RWPE1 (cell line): ENCODE measurements at regions not wholly inside any gene's neighbourhood (a gene's known extent, or its start where the extent isn't known, plus 50 kb on each side); places are given as distances from the start of the nearest gene placed in this dataset.
"Not testable (repeated sequence)": the region's sequence is repeated elsewhere in the genome, so short reads cannot be mapped to it uniquely, and the experiment has no call there.

Source experiments
- CTCF ChIA-PET: fragments of 350-600 bp; sonication (Branson Sonifier 250); formaldehyde crosslinking; extraction: SDS; loops from one replicate; lab custom pipeline; 2021; lab: Yijun Ruan, JAX
- POLR2A ChIA-PET: fragments of 400-600 bp; formaldehyde crosslinking; extraction: SDS; loops from one replicate; lab custom pipeline; 2020; ENCODE audit warnings: antibody characterized with exemption; ENCODE audit not compliant: low non-redundant PET; lab: Yijun Ruan, JAX
- DNase-seq: peaks from one replicate; pipeline ENCODE4 v3.0.0; 2012; ENCODE audit warnings: low spot score
- H3K27ac ChIP-seq: fragments of 450-650 bp; 2 replicates; pipeline ENCODE4 v1.5.1; 2017
- TF ChIP-seq, protein P1 (sequence below): fragments of 450-650 bp; conservative IDR thresholded peaks from 2 replicates; pipeline ENCODE4 v1.5.1; 2017; ENCODE audit warnings: low read depth, mild to moderate bottlenecking

GRCh38 chr20:29427201-29428060, 1830.0 kb upstream of the DEFB115 start:
- no peak for DNase-seq
- ChIA-PET CTCF (interaction anchor here (0.7 kb wide), 1 partner anchor 971 kb away, joined by 3 read pairs; no protein-coding TSS in a partner anchor), POLR2A (no interaction called here)
- H3K27ac ChIP-seq: no peak overlapping the region
- TF ChIP-seq, protein P1, sequence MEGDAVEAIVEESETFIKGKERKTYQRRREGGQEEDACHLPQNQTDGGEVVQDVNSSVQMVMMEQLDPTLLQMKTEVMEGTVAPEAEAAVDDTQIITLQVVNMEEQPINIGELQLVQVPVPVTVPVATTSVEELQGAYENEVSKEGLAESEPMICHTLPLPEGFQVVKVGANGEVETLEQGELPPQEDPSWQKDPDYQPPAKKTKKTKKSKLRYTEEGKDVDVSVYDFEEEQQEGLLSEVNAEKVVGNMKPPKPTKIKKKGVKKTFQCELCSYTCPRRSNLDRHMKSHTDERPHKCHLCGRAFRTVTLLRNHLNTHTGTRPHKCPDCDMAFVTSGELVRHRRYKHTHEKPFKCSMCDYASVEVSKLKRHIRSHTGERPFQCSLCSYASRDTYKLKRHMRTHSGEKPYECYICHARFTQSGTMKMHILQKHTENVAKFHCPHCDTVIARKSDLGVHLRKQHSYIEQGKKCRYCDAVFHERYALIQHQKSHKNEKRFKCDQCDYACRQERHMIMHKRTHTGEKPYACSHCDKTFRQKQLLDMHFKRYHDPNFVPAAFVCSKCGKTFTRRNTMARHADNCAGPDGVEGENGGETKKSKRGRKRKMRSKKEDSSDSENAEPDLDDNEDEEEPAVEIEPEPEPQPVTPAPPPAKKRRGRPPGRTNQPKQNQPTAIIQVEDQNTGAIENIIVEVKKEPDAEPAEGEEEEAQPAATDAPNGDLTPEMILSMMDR: no peak

DNA sequence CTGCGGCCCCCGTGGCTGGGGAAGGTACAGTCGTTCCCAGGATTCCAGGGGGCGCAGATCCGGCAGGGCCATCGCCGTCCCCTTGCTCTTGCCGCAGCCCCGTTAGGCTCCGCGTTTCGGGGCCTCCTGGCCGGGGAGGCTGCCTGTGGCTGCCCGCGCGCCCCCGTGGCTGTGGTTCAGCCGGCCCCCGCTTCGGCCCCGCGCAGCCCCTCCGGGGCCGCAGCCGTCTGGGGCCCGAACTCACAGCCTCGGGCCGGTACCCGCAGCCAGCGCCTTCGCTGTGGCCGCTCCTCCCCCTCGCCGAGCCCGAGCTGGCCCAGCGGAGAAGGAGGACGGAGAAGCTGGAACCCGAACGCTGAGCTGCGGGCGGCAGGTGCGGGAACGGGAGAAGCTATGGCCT, 1826.9 kb upstream of the DEFB115 start:
- DNase-seq: no peak
- no peak overlapping the region for H3K27ac ChIP-seq
- TF ChIP-seq, protein P1: no peak
- ChIA-PET CTCF (no interaction called here), POLR2A (no interaction called here)

- DNase-seq, POLR2A ChIA-PET, CTCF ChIA-PET, H3K27ac ChIP-seq: not testable (repeated sequence)
These were observed 1816.7 kb upstream of the DEFB115 start for GRCh38 chr20:29440721-29441120.

GRCh38 chr20:29443206-29443781, 1814.2 kb upstream of the DEFB115 start:
- DNase-seq: peak; percentile 8
- CTCF ChIA-PET: interaction anchor here (1.1 kb wide), 1 partner anchor 11 kb away, joined by 7 read pairs; no protein-coding TSS in a partner anchor

DNA sequence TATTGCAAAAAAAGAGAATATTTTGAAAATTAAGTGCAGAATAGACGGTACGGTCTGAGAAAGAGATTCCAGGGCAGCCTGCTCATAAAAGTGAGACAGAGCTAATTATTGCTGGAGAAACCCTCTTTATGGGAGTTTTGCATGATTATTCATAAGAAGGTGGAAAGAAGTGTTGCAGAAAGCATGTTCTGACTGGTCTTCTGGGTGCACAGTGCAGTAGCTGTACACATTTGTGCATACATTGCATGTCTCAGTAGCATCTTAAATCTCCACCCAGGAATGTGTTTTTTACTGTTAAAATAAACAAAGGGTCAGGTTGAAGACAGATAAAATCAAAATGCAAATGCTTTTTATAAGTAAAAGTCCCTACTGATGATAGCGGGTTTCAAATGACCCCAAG, 1813.6 kb upstream of the DEFB115 start:
- ChIA-PET CTCF (interaction anchor here (0.7 to 1.1 kb wide), 2 partner anchors 11 to 25 kb away, joined by 3 to 7 read pairs; no protein-coding TSS in a partner anchor), POLR2A (no interaction called here)
- no peak overlapping the region for H3K27ac ChIP-seq
- TF ChIP-seq, protein P1: no peak
- no peak for DNase-seq

More at GRCh38 chr20:29443206-29443781, 1814.2 kb upstream of the DEFB115 start:
- TF ChIP-seq, protein P1: peak; percentile 85
- POLR2A ChIA-PET, H3K27ac ChIP-seq: not testable (repeated sequence)

DNA sequence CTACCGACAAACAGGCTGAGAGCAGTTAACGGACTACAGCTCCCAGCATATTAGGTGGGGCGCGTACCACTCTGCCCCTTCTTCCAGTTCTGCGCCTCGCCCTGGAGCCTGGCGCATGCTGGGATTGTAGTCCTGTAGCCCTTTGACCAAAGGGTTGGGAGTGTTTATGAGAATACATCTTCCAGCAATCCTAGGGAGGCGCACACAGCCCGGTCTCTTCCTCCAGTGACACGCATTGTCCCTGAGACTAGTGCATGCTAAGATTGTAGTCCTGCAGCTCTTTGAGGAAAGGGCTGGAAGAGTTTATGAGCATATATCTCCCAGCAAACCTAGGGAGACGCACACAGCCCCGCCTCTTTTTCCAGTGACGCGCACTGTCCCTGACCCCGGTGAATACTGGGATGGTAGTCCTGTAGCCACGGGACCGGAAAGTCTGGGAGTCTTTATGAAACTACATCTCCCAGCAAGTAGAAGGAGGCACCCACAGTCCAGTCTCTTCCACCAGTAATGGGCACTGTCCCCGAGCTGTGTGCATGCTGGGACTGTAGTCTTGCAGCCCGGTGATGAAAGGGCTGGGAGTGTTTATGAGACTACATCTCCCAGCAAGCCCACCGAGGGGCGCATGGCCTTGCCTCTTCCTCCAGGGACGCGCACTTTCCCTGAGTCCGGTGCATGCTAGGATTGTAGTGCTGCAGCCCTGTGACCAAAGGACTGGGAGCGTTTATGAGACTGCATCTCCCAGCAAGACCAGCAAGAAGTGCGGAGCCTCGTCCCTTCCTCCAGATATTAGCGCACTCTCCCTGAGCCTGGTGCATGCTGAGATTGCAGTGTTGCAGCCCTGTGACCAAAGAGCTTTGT, 1812.2 kb upstream of the DEFB115 start:
- H3K27ac ChIP-seq, CTCF ChIA-PET, POLR2A ChIA-PET, DNase-seq: not testable (repeated sequence)

DNA sequence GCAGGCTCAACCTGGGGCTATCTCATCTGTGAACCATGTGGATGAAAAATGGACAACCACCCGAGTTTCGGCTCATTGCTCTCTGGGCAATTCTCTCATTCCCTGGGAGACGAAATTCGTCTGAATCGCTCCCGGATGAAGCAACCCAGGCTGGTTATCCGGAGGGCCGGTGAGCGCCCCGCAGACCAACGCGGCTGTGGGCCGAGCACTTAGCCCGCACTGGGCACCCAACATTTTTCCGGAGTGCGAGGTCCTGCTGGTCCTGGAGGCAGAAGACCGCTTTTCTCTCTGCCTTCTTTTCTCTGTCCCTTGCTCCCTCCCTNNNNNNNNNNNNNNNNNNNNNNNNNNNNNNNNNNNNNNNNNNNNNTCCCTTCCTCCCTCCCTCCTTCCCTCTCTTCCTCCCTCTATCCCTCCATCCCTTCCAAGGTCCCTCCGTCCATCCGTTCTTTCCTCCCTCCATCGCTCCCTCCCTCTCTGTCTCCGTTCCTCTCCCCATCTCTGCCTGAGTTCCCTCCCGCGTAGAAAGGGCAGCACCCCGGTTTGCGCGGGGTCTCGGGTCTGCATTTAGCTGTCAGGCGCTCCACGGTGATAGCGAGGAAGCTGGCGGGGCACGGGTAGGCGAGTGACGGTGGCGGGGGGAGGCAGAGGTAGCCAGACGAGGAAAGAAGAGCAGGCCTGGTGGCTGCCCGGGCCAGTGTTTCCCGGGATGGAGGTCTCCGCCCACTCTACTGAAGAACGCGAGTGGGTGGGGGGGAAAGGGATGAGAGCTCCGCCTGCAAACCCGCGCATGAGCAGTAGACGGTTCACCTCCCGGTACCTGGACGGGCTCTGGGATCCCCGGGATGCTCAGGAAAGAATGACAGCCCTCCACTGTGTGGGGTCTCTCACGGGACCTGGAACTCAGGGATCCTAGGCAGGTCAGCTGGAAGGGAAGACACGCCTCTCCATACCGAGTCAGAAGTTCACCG, 1809.7 kb upstream of the DEFB115 start:
- H3K27ac ChIP-seq, DNase-seq, POLR2A ChIA-PET: not testable (repeated sequence)
- CTCF ChIA-PET: interaction anchor here (0.6 kb wide), 1 partner anchor 91 kb away, joined by 3 read pairs; no protein-coding TSS in a partner anchor
